H1 (cell line): ENCODE measurements at regions not wholly inside any gene's neighbourhood (a gene's known extent, or its start where the extent isn't known, plus 50 kb on each side); places are given as distances from the start of the nearest gene placed in this dataset.

Experiments
- ATF2 ChIP-seq: IDR thresholded peaks from 2 replicates; pipeline ENCODE4 v1.6.1; 2012; ENCODE audit warnings: low read length, inconsistent platforms
- CREB1 ChIP-seq: IDR thresholded peaks from 2 replicates; pipeline ENCODE4 v1.6.1; 2012; ENCODE audit warnings: inconsistent platforms
- EP300 ChIP-seq, 2 experiments: IDR thresholded peaks; 1 replicate in 1 of 2; 2 replicates in 1 of 2; pipeline ENCODE4 v1.6.1; 2011 to 2012; ENCODE audit warnings: low read depth in 2 of 2, low read length in 2 of 2, mild to moderate bottlenecking in 2 of 2, borderline replicate concordance in 1 of 2, inconsistent platforms in 1 of 2, moderate library complexity in 1 of 2
- GABPA ChIP-seq: IDR thresholded peaks from 2 replicates; pipeline ENCODE4 v1.6.1; 2011; ENCODE audit warnings: mild to moderate bottlenecking, low read length, moderate library complexity, borderline replicate concordance; ENCODE audit not compliant: insufficient read depth
- HDAC6 ChIP-seq: IDR thresholded peaks from one replicate; pipeline ENCODE4 v1.7.1; 2012; ENCODE audit warnings: low read depth, mild to moderate bottlenecking, inconsistent platforms, low read length, moderate library complexity
- JUN ChIP-seq: IDR thresholded peaks from 2 replicates; pipeline ENCODE4 v1.6.1; 2011; ENCODE audit warnings: low read depth, mild to moderate bottlenecking, improper control_type of control experiment, low read length
- POLR2A ChIP-seq, 2 experiments: IDR thresholded peaks; 1 replicate in 1 of 2; 2 replicates in 1 of 2; pipeline ENCODE4 v1.6.1; 2011; ENCODE audit warnings: low read depth in 2 of 2, low read length in 2 of 2, mild to moderate bottlenecking in 2 of 2; ENCODE audit errors: control extremely low read depth in 1 of 2
- SP2 ChIP-seq: IDR thresholded peaks from 2 replicates; pipeline ENCODE4 v1.6.1; 2012; ENCODE audit warnings: mild to moderate bottlenecking, low read length, inconsistent platforms
- TF ChIP-seq, protein P1 (sequence below), 3 experiments: IDR thresholded peaks; 1 replicate in 2 of 3; 2 replicates in 1 of 3; pipeline versions ENCODE4 v1.5.1 to v1.6.1; 2011; ENCODE audit warnings: low read length in 3 of 3, mild to moderate bottlenecking in 3 of 3, inconsistent platforms in 2 of 3, low read depth in 1 of 3, moderate library complexity in 1 of 3; ENCODE audit not compliant: insufficient read depth in 1 of 3; ENCODE audit errors: control extremely low read depth in 1 of 3

DNA sequence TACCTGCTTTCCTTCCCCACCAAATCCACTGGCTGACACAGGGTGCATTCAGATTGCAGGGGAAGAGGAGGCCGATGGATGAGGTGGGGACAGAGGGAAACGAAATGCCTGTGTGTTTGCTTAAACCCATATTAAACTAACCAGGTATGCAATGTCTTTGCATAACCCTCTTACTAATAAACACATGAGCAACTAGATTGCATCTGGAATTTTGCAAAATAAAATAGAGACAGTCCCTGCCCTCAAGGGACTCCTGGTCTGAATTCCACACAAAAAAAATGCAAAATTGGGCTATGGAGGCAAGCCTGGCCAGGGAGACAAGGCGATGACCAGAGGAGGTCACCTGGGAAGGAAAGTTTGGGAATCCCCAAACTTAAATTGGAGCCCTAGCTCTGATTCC lies 202.9 kb downstream of the ACTL7B start:
- no peak for TF ChIP-seq EP300 (IDR thresholded peaks at IDR 0.05; ENCODE audit: borderline replicate concordance in 1 of 2, low read depth in 2 of 2, low read length in 2 of 2)
- no peak for TF ChIP-seq POLR2A (IDR thresholded peaks at IDR 0.05; ENCODE audit: control extremely low read depth in 1 of 2, low read depth in 2 of 2, low read length in 2 of 2)
- TF ChIP-seq ATF2 = no peak
- TF ChIP-seq, protein P1, sequence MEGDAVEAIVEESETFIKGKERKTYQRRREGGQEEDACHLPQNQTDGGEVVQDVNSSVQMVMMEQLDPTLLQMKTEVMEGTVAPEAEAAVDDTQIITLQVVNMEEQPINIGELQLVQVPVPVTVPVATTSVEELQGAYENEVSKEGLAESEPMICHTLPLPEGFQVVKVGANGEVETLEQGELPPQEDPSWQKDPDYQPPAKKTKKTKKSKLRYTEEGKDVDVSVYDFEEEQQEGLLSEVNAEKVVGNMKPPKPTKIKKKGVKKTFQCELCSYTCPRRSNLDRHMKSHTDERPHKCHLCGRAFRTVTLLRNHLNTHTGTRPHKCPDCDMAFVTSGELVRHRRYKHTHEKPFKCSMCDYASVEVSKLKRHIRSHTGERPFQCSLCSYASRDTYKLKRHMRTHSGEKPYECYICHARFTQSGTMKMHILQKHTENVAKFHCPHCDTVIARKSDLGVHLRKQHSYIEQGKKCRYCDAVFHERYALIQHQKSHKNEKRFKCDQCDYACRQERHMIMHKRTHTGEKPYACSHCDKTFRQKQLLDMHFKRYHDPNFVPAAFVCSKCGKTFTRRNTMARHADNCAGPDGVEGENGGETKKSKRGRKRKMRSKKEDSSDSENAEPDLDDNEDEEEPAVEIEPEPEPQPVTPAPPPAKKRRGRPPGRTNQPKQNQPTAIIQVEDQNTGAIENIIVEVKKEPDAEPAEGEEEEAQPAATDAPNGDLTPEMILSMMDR (IDR thresholded peaks at IDR 0.05; ENCODE audit: control extremely low read depth in 1 of 3, insufficient read depth in 1 of 3, low read depth in 1 of 3, low read length in 3 of 3) = no peak
- TF ChIP-seq CREB1 = no peak
- TF ChIP-seq JUN = no peak
- no peak for TF ChIP-seq SP2
- no peak for TF ChIP-seq HDAC6
- TF ChIP-seq GABPA = no peak
